ENCODE measurements at regions not wholly inside any gene's neighbourhood (a gene's known extent, or its start where the extent isn't known, plus 50 kb on each side); places are given as distances from the start of the nearest gene placed in this dataset.

- ChIA-PET POLR2A (no interaction called here), CTCF (interaction anchor here (0.5 kb wide), 1 partner anchor 1994 kb away, joined by 3 read pairs; no protein-coding TSS in a partner anchor)
- no peak overlapping the region for H3K4me3 ChIP-seq
- ATAC-seq (no peak), DNase-seq (ENCODE audit: low read depth in 1 of 2, low spot score in 1 of 2) (no peak), FAIRE-seq (no peak)
- 30% methylated on average over 5 of the region's 5 CpGs for WGBS (ENCODE audit: missing lambda C conversion rate)
- no peaks in the 10 kb centered on the region for H3K9me3 ChIP-seq
- H3K27ac ChIP-seq, result no peak overlapping the region
- H3K4me1 ChIP-seq, result no peaks in the 10 kb centered on the region
- TF ChIP-seq HEYL (CRISPR knock-in tag; IDR thresholded peaks at IDR 0.05), result no peak
- no peak for TF ChIP-seq FOSL2 (IDR thresholded peaks at IDR 0.05)
- TF ChIP-seq FOSL2 (CRISPR knock-in tag; IDR thresholded peaks at IDR 0.05), result no peak
- no peak for TF ChIP-seq ZC3H11A (IDR thresholded peaks at IDR 0.05)
- no peak for TF ChIP-seq GATA3 (IDR thresholded peaks at IDR 0.05; ENCODE audit: borderline replicate concordance)
- TF ChIP-seq PHF8 (IDR thresholded peaks at IDR 0.05; ENCODE audit: borderline replicate concordance, low read depth), result no peak
- TF ChIP-seq FOXS1 (CRISPR knock-in tag; IDR thresholded peaks at IDR 0.05), result no peak
- TF ChIP-seq EHF (CRISPR knock-in tag; IDR thresholded peaks at IDR 0.05), result no peak
- no peak for TF ChIP-seq BHLHE40 (IDR thresholded peaks at IDR 0.05; ENCODE audit: low read depth, low read length)
- no peak for TF ChIP-seq RAD21 (conservative IDR thresholded peaks at IDR 0.05 in 1 of 2, IDR thresholded peaks at IDR 0.05 in 1 of 2)
- TF ChIP-seq MAX (IDR thresholded peaks at IDR 0.05), result no peak
- TF ChIP-seq NR3C1 (IDR thresholded peaks at IDR 0.05), result no peak
- TF ChIP-seq ATOH8 (CRISPR knock-in tag; IDR thresholded peaks at IDR 0.05; ENCODE audit: low read depth), result no peak
- no peak for TF ChIP-seq POLR2AphosphoS2 (conservative IDR thresholded peaks at IDR 0.05; ENCODE audit: low read length)
- TF ChIP-seq CTCF (IDR thresholded peaks at IDR 0.05), result no peak
- no peak for TF ChIP-seq HOXB13 (CRISPR knock-in tag; IDR thresholded peaks at IDR 0.05; ENCODE audit: low read depth)
- no peak for TF ChIP-seq ZNF302 (CRISPR knock-in tag; IDR thresholded peaks at IDR 0.05)
- TF ChIP-seq CBX2 (IDR thresholded peaks at IDR 0.05; ENCODE audit: borderline replicate concordance, low read depth), result no peak
- no peak overlapping the region for H3K4me2 ChIP-seq
These were observed 192.0 kb upstream of the HNRNPA3 start for GRCh38 chr2:177020524-177021119.

GRCh38 chr2:177021706-177022343 lies 190.8 kb upstream of the HNRNPA3 start:
- DNase-seq (ENCODE audit: low read depth in 1 of 2, low spot score in 1 of 2) (no peak), ATAC-seq (no peak), FAIRE-seq (no peak)
- no peaks in the 10 kb centered on the region for H3K4me1 ChIP-seq
- POLR2A ChIA-PET, result no interaction called here
- CTCF ChIA-PET, result no interaction called here
- 28% methylated on average over 5 of the region's 7 CpGs for WGBS (ENCODE audit: missing lambda C conversion rate)
- H3K27ac ChIP-seq, result no peak overlapping the region
- no peak overlapping the region for H3K4me2 ChIP-seq
- no peak for TF ChIP-seq HOXB5 (CRISPR knock-in tag; IDR thresholded peaks at IDR 0.05)
- no peak for TF ChIP-seq HOXA7 (CRISPR knock-in tag; IDR thresholded peaks at IDR 0.05)
- no peak overlapping the region for H3K4me3 ChIP-seq
- no peaks in the 10 kb centered on the region for H3K9me3 ChIP-seq

DNA sequence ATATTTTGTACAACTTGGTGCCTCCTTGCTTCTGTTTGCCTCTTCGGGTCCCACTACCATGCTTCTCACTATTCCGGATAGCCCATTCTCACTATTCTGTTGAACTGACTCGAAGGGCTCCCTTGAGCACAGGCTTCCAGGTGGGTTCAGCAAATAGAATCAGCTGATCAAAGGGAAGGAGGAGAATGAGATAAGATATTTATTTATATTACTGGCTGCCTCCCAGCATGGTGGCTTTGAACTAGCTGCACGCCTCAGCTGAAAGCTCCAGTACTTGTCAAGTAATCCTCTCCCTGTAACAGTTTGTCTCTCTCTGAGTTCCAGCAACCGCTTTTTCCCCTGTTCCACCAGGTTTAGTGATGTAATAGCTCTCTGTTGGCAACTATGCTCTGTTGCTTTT lies 187.8 kb upstream of the HNRNPA3 start:
- Histone ChIP-seq H3K4me3 (no peak overlapping the region), H3K27ac (no peak overlapping the region), H3K4me2 (no peak overlapping the region), H3K4me1 (no peaks in the 10 kb centered on the region), H3K9me3 (no peaks in the 10 kb centered on the region)
- ChIA-PET CTCF (no interaction called here), POLR2A (no interaction called here)
- no peak for FAIRE-seq
- no peak for DNase-seq (ENCODE audit: low read depth in 1 of 2, low spot score in 1 of 2)
- WGBS (ENCODE audit: missing lambda C conversion rate), result 26% methylated on average over 5 of the region's 5 CpGs
- ATAC-seq, result no peak
- TF ChIP-seq POLR2A (IDR thresholded peaks at IDR 0.05; ENCODE audit: low read length) (no peak), CEBPB (IDR thresholded peaks at IDR 0.05) (no peak), EHF (CRISPR knock-in tag; IDR thresholded peaks at IDR 0.05) (no peak), HEYL (CRISPR knock-in tag; IDR thresholded peaks at IDR 0.05) (no peak), PHF8 (IDR thresholded peaks at IDR 0.05; ENCODE audit: borderline replicate concordance, low read depth) (no peak), RAD21 (conservative IDR thresholded peaks at IDR 0.05 in 1 of 2, IDR thresholded peaks at IDR 0.05 in 1 of 2) (no peak)
- TF ChIP-seq, protein P1, sequence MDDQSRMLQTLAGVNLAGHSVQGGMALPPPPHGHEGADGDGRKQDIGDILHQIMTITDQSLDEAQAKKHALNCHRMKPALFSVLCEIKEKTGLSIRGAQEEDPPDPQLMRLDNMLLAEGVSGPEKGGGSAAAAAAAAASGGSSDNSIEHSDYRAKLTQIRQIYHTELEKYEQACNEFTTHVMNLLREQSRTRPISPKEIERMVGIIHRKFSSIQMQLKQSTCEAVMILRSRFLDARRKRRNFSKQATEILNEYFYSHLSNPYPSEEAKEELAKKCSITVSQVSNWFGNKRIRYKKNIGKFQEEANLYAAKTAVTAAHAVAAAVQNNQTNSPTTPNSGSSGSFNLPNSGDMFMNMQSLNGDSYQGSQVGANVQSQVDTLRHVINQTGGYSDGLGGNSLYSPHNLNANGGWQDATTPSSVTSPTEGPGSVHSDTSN (IDR thresholded peaks at IDR 0.05), result no peak

All from A549 (cell line).